Lower lobe of right lung (tissue), 2 donors: ENCODE measurements at regions not wholly inside any gene's neighbourhood (a gene's known extent, or its start where the extent isn't known, plus 50 kb on each side); places are given as distances from the start of the nearest gene placed in this dataset.

Experiments used
- ATAC-seq, 2 donors: fragments of 200-7000 bp; cut with Tn5 transposase; one replicate each; pipeline ENCODE4 v1.9.1; 2020 to 2022; ENCODE audit warnings: mild to moderate bottlenecking in 2 of 2, moderate library complexity in 2 of 2
- DNase-seq: peaks from one replicate; pipeline ENCODE4 v3.0.0-alpha.2; 2020
- H3K27ac ChIP-seq: fragments of 200-600 bp; one replicate; pipeline ENCODE4 v1.8.0; 2022
- H3K27me3 ChIP-seq: fragments of 200-600 bp; one replicate; pipeline ENCODE4 v1.8.0; 2022; ENCODE audit warnings: low read depth
- H3K36me3 ChIP-seq: fragments of 200-600 bp; one replicate; pipeline ENCODE4 v1.8.0; 2022; ENCODE audit warnings: mild to moderate bottlenecking
- H3K4me1 ChIP-seq: fragments of 200-600 bp; one replicate; pipeline ENCODE4 v1.8.0; 2022
- H3K4me3 ChIP-seq: fragments of 200-600 bp; one replicate; pipeline ENCODE4 v1.8.0; 2022; ENCODE audit warnings: mild to moderate bottlenecking
- H3K9me3 ChIP-seq: fragments of 200-600 bp; one replicate; pipeline ENCODE4 v1.8.0; 2022
- intact Hi-C: fragments of 100-400 bp; cut with DNase I; formaldehyde crosslinking; loops from one replicate; pipeline ENCODE4 v1.11.0; 2022
- TF ChIP-seq, protein P1 (sequence below): fragments of 200-600 bp; IDR thresholded peaks from one replicate; pipeline ENCODE4 v1.8.0; 2022; ENCODE audit warnings: antibody characterized with exemption, mild to moderate bottlenecking
- donor health status: DM: no; HTN: yes; CAD: no; lungs with severe emphysema.

DNA sequence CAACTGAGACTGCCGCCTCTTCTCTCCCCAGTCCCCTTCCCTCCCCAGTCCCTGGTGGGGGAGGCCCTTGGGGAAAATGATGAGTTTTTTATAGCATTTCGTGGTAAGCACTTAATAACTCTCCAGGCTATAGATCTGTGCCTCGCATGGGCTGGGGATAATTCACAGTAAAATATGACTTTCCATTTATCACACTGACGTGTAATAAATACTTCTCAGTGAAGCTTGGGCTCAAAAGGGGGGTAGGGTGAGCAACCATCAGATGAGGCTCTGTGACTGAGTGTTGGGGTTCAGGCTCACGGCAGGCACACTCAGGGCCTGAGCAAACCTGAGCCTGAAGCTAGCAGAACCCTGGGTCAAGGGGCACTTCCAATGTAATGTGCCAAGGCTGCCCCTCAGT lies 101.6 kb downstream of the CCT6B start:
- no peak overlapping the region for H3K4me3 ChIP-seq
- H3K36me3 ChIP-seq = no peaks in the 10 kb centered on the region
- no peaks in the 10 kb centered on the region for H3K4me1 ChIP-seq
- H3K27me3 ChIP-seq = no peaks in the 10 kb centered on the region
- DNase-seq (no peak), ATAC-seq (no peak)
- intact Hi-C loops = no loop called here
- H3K9me3 ChIP-seq = no peaks in the 10 kb centered on the region
- H3K27ac ChIP-seq = no peak overlapping the region
- TF ChIP-seq, protein P1, sequence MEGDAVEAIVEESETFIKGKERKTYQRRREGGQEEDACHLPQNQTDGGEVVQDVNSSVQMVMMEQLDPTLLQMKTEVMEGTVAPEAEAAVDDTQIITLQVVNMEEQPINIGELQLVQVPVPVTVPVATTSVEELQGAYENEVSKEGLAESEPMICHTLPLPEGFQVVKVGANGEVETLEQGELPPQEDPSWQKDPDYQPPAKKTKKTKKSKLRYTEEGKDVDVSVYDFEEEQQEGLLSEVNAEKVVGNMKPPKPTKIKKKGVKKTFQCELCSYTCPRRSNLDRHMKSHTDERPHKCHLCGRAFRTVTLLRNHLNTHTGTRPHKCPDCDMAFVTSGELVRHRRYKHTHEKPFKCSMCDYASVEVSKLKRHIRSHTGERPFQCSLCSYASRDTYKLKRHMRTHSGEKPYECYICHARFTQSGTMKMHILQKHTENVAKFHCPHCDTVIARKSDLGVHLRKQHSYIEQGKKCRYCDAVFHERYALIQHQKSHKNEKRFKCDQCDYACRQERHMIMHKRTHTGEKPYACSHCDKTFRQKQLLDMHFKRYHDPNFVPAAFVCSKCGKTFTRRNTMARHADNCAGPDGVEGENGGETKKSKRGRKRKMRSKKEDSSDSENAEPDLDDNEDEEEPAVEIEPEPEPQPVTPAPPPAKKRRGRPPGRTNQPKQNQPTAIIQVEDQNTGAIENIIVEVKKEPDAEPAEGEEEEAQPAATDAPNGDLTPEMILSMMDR = no peak

DNA sequence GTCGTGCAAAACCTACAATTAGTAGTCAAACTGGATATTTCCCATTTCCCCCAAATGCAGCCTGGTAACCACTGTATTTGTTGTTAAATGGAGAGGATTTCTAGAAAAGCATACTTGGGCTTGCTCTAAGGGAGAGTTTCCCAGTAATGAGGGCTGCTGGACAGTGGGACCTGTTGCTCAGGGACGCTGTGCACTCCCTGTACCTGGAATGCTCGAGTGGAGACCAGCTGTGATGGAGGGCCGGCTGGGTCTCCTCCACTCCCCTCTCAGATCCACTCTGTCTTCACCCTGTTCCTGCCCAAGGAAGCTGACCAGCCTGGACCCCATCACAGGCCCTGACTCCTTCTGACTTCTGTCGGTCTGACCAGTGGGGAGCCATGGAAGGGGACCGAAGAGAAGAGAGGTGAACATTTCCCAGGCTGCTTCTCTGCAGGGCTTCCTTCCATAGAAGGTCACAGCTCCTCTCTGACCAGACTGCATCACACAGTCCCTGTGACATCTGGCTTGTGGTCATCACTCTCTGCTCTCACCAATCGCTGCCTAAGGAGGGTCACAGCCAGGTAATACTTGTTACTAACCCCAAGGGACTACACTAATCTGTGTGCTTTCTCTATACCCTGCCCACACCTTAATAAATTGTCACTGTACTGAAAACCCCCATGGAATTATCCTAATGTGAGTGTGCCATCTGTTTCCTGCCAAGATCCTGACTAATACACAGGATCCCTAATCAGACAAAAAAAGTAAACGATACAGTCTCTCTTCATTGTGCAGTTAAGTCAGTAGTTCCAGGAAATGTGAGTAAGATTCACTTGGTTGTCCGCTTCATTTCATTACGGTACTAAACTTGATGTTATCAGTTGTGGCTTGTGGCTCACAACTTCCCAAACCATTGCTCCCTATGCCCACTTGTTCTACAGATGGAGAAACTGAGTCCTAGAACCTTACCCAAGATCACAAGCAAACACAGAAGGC lies 102.4 kb downstream of the CCT6B start:
- no peak for ATAC-seq
- intact Hi-C loops = no loop called here
- no peaks in the 10 kb centered on the region for H3K27me3 ChIP-seq
- TF ChIP-seq, protein P1 = no peak
- no peaks in the 10 kb centered on the region for H3K4me1 ChIP-seq
- no peaks in the 10 kb centered on the region for H3K36me3 ChIP-seq
- no peak for DNase-seq
- no peak overlapping the region for H3K4me3 ChIP-seq
- no peak overlapping the region for H3K27ac ChIP-seq
- H3K9me3 ChIP-seq = no peaks in the 10 kb centered on the region

DNA sequence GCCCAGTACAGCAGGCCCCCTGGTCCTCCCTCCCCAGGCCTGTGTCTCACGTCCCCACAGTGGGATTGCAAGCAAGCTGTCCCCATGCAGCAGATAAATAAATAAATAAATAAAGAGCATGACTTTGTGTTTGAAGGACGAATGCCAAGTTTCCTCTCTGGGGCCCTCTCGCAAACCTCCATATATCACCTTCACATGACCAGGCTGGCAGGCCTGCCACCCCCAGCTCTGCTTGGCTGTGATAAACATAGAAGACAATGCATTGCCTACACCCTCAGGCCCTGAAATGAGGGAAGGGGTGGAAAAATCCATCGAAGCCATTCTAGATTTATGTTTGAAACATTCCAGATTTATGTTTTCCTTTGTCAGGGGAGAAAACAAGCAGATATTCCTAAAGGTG lies 107.3 kb downstream of the CCT6B start:
- H3K27me3 ChIP-seq = no peaks in the 10 kb centered on the region
- no peaks in the 10 kb centered on the region for H3K36me3 ChIP-seq
- DNase-seq (no peak), ATAC-seq (no peak)
- intact Hi-C loops = no loop called here
- TF ChIP-seq, protein P1 = no peak
- no peak overlapping the region for H3K27ac ChIP-seq
- H3K4me1 ChIP-seq = no peaks in the 10 kb centered on the region
- H3K9me3 ChIP-seq = no peaks in the 10 kb centered on the region
- H3K4me3 ChIP-seq = no peak overlapping the region

DNA sequence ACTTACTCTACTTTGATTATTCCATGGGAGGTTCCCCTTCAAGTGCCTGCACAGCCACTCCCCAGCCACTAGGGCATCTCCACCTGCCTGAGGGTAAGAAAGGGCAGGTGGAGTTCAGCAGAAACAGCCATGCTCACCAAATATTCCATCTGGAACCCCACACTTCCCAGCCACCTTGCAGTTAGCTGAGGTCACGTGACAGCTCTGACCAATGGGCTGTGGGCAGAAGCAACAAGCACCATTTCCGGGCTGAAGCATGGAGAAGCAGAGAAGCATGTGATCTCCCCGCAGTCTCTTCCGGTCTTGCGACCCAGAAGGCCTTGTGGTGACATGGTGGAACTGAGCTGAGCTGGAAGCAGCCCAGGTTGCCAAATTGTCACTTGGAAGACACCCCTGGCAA lies 108.6 kb downstream of the CCT6B start:
- H3K27me3 ChIP-seq = no peaks in the 10 kb centered on the region
- ATAC-seq (no peak), DNase-seq (no peak)
- H3K4me3 ChIP-seq = no peak overlapping the region
- no peak overlapping the region for H3K27ac ChIP-seq
- intact Hi-C loops = no loop called here
- H3K9me3 ChIP-seq = no peaks in the 10 kb centered on the region
- H3K4me1 ChIP-seq = no peaks in the 10 kb centered on the region
- no peaks in the 10 kb centered on the region for H3K36me3 ChIP-seq
- TF ChIP-seq, protein P1 = no peak

DNA sequence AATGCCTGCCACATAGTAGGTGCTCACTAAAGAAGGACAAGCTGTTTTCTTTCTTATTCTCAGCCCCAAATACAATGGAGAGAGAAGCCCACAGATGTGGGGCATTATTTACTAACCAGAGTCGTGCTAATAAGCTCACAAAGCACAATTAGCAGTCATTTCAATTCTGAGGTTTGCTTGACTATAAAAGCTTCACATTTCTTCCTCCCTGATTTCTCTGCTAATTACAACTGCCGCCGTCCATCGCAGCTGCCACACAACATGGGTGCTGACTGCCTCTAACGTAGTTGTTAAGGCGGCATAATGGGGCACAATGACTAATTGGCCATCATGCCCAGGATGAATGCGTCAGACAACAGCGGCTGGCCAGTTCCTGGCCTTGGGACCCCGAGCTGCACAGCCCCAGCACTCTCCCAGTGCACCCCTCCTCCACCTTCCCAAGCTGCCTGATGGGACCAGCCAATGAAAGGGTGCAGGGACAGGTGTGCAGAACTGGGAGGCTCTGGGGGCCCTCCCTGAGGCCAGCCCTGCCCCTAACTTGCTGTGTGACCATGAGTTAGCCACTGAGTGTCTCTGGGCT lies 109.2 kb downstream of the CCT6B start:
- Histone ChIP-seq H3K4me3 (no peak overlapping the region), H3K27ac (no peak overlapping the region), H3K4me1 (no peaks in the 10 kb centered on the region), H3K9me3 (no peaks in the 10 kb centered on the region), H3K27me3 (no peaks in the 10 kb centered on the region), H3K36me3 (no peaks in the 10 kb centered on the region)
- TF ChIP-seq, protein P1 = no peak
- DNase-seq = no peak
- intact Hi-C loops = no loop called here
- ATAC-seq = no peak
